ENCODE measurements at regions not wholly inside any gene's neighbourhood (a gene's known extent, or its start where the extent isn't known, plus 50 kb on each side); places are given as distances from the start of the nearest gene placed in this dataset.

- TF ChIP-seq CTCF (IDR thresholded peaks at IDR 0.05) (peak in 5 of 7 experiments; percentile 48 to 91 (median 81)), POLR2A (IDR thresholded peaks at IDR 0.05) (no peak), POLR2AphosphoS5 (IDR thresholded peaks at IDR 0.05) (no peak), EP300 (IDR thresholded peaks at IDR 0.05) (no peak)
Observed at GRCh38 chr2:121076885-121077549, 208.0 kb downstream of the TFCP2L1 start.

Measured in stomach (tissue), 4 donors.